Type B pancreatic cell (in vitro differentiated cells): ENCODE measurements at regions not wholly inside any gene's neighbourhood (a gene's known extent, or its start where the extent isn't known, plus 50 kb on each side); places are given as distances from the start of the nearest gene placed in this dataset.

ENCODE experiments used
- DNase-seq: peaks from one replicate; pipeline ENCODE4 v3.0.0; 2021; ENCODE audit warnings: mixed read lengths; ENCODE audit not compliant: unreplicated experiment; ENCODE audit errors: extremely low spot score
- H3K27ac Mint-ChIP-seq: 2 replicates; pipeline ENCODE4 v1.8.0; 2021; ENCODE audit warnings: mild to moderate bottlenecking, mixed read lengths
- H3K27me3 Mint-ChIP-seq: 2 replicates; pipeline ENCODE4 v1.8.0; 2021; ENCODE audit warnings: mixed read lengths
- H3K36me3 Mint-ChIP-seq: 2 replicates; pipeline ENCODE4 v1.8.0; 2021; ENCODE audit warnings: mixed read lengths
- H3K4me1 Mint-ChIP-seq: one replicate; pipeline ENCODE4 v1.8.0; 2021; ENCODE audit warnings: mixed read lengths; ENCODE audit not compliant: unreplicated experiment
- H3K4me3 Mint-ChIP-seq: 2 replicates; pipeline ENCODE4 v1.8.0; 2021; ENCODE audit warnings: mild to moderate bottlenecking, mixed read lengths
- H3K9me3 Mint-ChIP-seq: 2 replicates; pipeline ENCODE4 v1.8.0; 2021; ENCODE audit warnings: mixed read lengths
- CTCF ChIP-seq: fragments of 200-600 bp; sonication (generic); conservative IDR thresholded peaks from 2 replicates; pipeline ENCODE4 v1.5.0; 2021; ENCODE audit warnings: antibody characterized with exemption, mild to moderate bottlenecking

GRCh38 chr11:128207861-128208321 lies 379.5 kb downstream of the ETS1 start:
- Mint-ChIP-seq H3K9me3 (peaks cover 27% of the 10 kb centered on the region), H3K27ac (peak overlapping the region; percentile 54), H3K4me3 (peak overlapping the region; percentile 13), H3K27me3 (peaks cover 3% of the 10 kb centered on the region), H3K36me3 (peaks cover 4% of the 10 kb centered on the region), H3K4me1 (peaks cover 9% of the 10 kb centered on the region)
- DNase-seq: no peak
- no peak for TF ChIP-seq CTCF

DNA sequence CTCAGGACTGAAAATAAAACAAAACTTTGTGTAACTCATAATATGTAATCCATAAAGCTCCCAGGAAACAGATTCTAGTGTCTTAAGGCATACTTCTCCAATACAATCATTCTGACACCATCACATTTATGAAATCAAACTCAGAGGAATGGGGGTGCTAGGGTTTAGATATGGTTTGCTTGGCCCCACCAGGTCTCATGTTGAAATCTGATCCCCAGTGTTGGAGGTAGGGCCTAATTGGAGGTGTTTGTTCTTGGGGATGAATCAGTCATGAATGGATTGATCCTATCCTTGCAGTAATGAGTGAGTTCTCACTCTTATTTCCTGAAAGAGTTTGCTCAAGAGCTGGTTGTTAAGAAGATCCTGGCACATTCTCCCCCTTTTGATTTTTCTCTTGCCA lies 380.9 kb downstream of the ETS1 start:
- Mint-ChIP-seq H3K9me3 (peaks cover 18% of the 10 kb centered on the region), H3K27ac (no peak overlapping the region), H3K4me3 (no peak overlapping the region), H3K4me1 (peaks cover 9% of the 10 kb centered on the region), H3K27me3 (peaks cover 3% of the 10 kb centered on the region), H3K36me3 (peaks cover 4% of the 10 kb centered on the region)
- no peak for DNase-seq
- no peak for TF ChIP-seq CTCF

DNA sequence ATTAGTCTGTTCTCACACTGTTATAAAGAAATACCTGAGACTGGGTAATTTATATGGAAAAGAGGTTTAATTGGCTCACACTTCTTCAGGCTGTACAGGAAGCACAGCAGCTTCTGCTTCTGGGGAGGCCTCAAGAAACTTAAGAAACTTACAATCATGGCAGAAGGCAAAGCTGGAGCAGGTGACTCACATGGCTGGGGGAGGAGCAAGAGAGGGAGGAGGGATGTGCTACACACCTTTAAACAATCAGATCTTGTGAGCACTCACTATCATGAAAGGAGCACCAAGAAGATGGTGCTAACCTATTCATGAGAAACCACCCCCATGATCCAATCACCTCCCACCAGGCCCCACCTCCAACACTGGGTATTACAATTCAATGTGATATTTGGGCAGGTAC lies 381.6 kb downstream of the ETS1 start:
- H3K36me3 Mint-ChIP-seq: peaks cover 4% of the 10 kb centered on the region
- H3K4me3 Mint-ChIP-seq: no peak overlapping the region
- DNase-seq: no peak
- H3K9me3 Mint-ChIP-seq: peaks cover 18% of the 10 kb centered on the region
- peaks cover 3% of the 10 kb centered on the region for H3K27me3 Mint-ChIP-seq
- peaks cover 9% of the 10 kb centered on the region for H3K4me1 Mint-ChIP-seq
- no peak overlapping the region for H3K27ac Mint-ChIP-seq
- TF ChIP-seq CTCF: no peak

- Mint-ChIP-seq H3K27ac (no peak overlapping the region), H3K27me3 (peaks cover 3% of the 10 kb centered on the region), H3K9me3 (peaks cover 18% of the 10 kb centered on the region), H3K4me1 (peaks cover 4% of the 10 kb centered on the region), H3K36me3 (peaks cover 4% of the 10 kb centered on the region), H3K4me3 (no peak overlapping the region)
- TF ChIP-seq CTCF: peak; percentile 54
- DNase-seq: no peak
These were observed 382.5 kb downstream of the ETS1 start for GRCh38 chr11:128204898-128205297.

DNA sequence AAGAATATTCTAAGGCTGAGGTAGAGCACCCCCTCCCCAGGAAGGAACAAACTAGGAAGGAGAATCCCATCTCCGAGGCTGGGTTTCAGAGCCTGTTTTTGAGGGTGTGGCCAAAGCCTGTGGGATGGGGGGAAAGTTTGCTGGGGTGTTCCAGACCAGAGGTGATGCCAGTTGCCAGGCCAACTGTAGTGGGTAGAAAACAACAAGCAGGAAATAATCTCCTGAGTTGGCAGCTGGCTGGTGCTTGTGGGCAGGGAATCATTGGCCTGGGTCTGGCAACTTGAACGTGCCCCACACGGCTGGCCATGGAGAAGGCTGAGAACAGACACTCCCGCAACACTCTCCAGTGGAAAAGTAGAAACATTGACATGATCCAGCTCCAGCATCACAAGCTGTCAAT lies 385.6 kb downstream of the ETS1 start:
- H3K4me3 Mint-ChIP-seq: no peak overlapping the region
- TF ChIP-seq CTCF: no peak

DNA sequence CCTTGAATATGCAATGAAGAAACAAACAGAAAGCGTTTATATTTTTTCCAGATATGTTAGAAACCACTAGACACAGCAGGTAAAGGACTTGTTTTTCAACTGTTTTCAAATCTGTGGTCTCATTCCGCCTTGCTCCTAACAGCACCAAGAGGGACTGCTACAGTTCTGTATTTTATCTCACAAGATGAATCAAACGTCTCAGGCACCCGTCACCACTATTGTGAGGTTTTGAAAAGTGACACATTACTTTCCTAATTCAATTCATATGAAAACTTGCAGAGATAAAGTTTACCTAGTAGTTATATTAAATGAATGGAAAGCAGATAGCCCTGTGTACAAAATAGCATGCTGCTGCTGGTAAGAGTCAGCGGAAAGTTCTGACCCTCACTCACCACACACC lies 386.3 kb downstream of the ETS1 start:
- DNase-seq: no peak
- TF ChIP-seq CTCF: no peak
- Mint-ChIP-seq H3K27me3 (no peaks in the 10 kb centered on the region), H3K9me3 (no peaks in the 10 kb centered on the region), H3K4me1 (peaks cover 6% of the 10 kb centered on the region), H3K27ac (no peak overlapping the region), H3K4me3 (no peak overlapping the region), H3K36me3 (no peaks in the 10 kb centered on the region)

More for the DNA sequence above, 385.6 kb downstream of the ETS1 start:
- H3K9me3 Mint-ChIP-seq: peaks cover 3% of the 10 kb centered on the region
- H3K27ac Mint-ChIP-seq: no peak overlapping the region
- no peaks in the 10 kb centered on the region for H3K36me3 Mint-ChIP-seq
- no peaks in the 10 kb centered on the region for H3K27me3 Mint-ChIP-seq
- H3K4me1 Mint-ChIP-seq: peaks cover under 1% of the 10 kb centered on the region
- no peak for DNase-seq
